Tibial artery (tissue), 4 donors: ENCODE measurements at regions not wholly inside any gene's neighbourhood (a gene's known extent, or its start where the extent isn't known, plus 50 kb on each side); places are given as distances from the start of the nearest gene placed in this dataset.
"Not testable (repeated sequence)": the region's sequence is repeated elsewhere in the genome, so short reads cannot be mapped to it uniquely, and the experiment has no call there.

ENCODE experiments used
- DNase-seq, 2 donors: peaks; one replicate each; pipeline ENCODE4 v3.0.0-alpha.2; 2019
- H3K27ac ChIP-seq, 2 donors: fragments of 200-600 bp; sonication (generic) in 1 of 2; 1 replicate in 1 of 2; 2 replicates in 1 of 2; pipeline ENCODE4 v1.5.1; 2018 to 2019; ENCODE audit warnings: mild to moderate bottlenecking in 1 of 2
- H3K27me3 ChIP-seq, 2 donors: fragments of 200-600 bp; sonication (generic) in 1 of 2; one replicate each; pipeline versions ENCODE4 v1.5.1 to v1.6.0; 2016 to 2019
- H3K36me3 ChIP-seq, 3 donors: fragments of 200-600 bp; sonication (generic) in 2 of 3; one replicate each; pipeline ENCODE4 v1.5.1; 2016 to 2019; ENCODE audit warnings: mild to moderate bottlenecking in 2 of 3
- H3K4me1 ChIP-seq, 4 donors: fragments of 200-600 bp; sonication (generic) in 2 of 4; 1 replicate in 3 of 4; 2 replicates in 1 of 4; pipeline ENCODE4 v1.5.1; 2016 to 2019
- H3K4me3 ChIP-seq, 2 donors: fragments of 200-600 bp; sonication (generic) in 1 of 2; 1 replicate in 1 of 2; 2 replicates in 1 of 2; pipeline ENCODE4 v1.5.1; 2018 to 2019; ENCODE audit warnings: mild to moderate bottlenecking in 2 of 2
- H3K9me3 ChIP-seq, 3 donors: fragments of 200-600 bp; sonication (generic) in 1 of 3; one replicate each; pipeline ENCODE4 v1.5.1; 2016 to 2019
- CTCF ChIP-seq, 2 experiments: fragments of 200-600 bp in 1 of 2; fragments of 450-650 bp in 1 of 2; IDR thresholded peaks; one replicate each; pipeline ENCODE4 v1.5.1; 2017 to 2019; ENCODE audit warnings: antibody characterized with exemption in 2 of 2, mild to moderate bottlenecking in 1 of 2, moderate library complexity in 1 of 2
- intact Hi-C: fragments of 100-400 bp; cut with DNase I; formaldehyde crosslinking; loops from one replicate; pipeline ENCODE4 v1.15.0; 2023; ENCODE audit warnings: low total_unique reads

GRCh38 chr16:76856112-76856511 is 334.9 kb upstream of the MON1B start:
- DNase-seq, result no peak
- no peaks in the 10 kb centered on the region for H3K27me3 ChIP-seq
- peaks cover 0 to 6% (median 0%) of the 10 kb centered on the region in 3 donors for H3K9me3 ChIP-seq
- no peak for TF ChIP-seq CTCF (IDR thresholded peaks at IDR 0.05)
- no peaks in the 10 kb centered on the region for H3K4me1 ChIP-seq
- H3K27ac ChIP-seq, result no peak overlapping the region
- intact Hi-C loops, result no loop called here
- no peaks in the 10 kb centered on the region for H3K36me3 ChIP-seq
- H3K4me3 ChIP-seq, result no peak overlapping the region

GRCh38 chr16:76857402-76857801 is 333.6 kb upstream of the MON1B start:
- intact Hi-C loops, result no loop called here
- Histone ChIP-seq H3K4me3 (no peak overlapping the region), H3K27ac (no peak overlapping the region), H3K9me3 (peaks cover 0 to 6% (median 0%) of the 10 kb centered on the region in 3 donors), H3K4me1 (no peaks in the 10 kb centered on the region), H3K27me3 (no peaks in the 10 kb centered on the region), H3K36me3 (no peaks in the 10 kb centered on the region)
- no peak for DNase-seq
- no peak for TF ChIP-seq CTCF (IDR thresholded peaks at IDR 0.05)

DNA sequence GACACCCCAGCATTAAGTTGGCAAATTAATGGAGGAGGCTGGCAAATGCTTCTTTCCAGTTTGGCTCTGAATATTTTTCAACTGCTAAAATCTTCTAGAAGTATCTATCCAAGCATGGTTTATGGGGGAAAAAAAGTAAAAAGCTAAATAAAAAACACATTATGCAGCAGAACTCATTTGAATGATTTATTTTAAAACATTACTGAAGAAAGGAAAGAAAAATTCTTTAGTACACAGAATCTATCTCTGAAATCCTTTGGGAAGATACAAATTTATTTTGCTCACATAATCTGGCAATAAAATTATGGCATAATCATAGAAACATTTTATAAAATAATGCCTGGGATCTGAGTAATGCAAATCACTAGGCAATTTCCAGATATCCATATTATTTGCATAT is 328.1 kb upstream of the MON1B start:
- H3K27me3 ChIP-seq, result no peaks in the 10 kb centered on the region
- H3K4me1 ChIP-seq, result no peaks in the 10 kb centered on the region
- TF ChIP-seq CTCF (IDR thresholded peaks at IDR 0.05), result no peak
- no peak for DNase-seq
- no peak overlapping the region for H3K4me3 ChIP-seq
- peaks cover 0 to 6% (median 0%) of the 10 kb centered on the region in 3 donors for H3K9me3 ChIP-seq
- H3K36me3 ChIP-seq, result no peaks in the 10 kb centered on the region
- no peak overlapping the region for H3K27ac ChIP-seq
- intact Hi-C loops, result no loop called here

- no peaks in the 10 kb centered on the region for H3K9me3 ChIP-seq
- no peaks in the 10 kb centered on the region for H3K4me1 ChIP-seq
- no peak for DNase-seq
- H3K27ac ChIP-seq, result no peak overlapping the region
- H3K27me3 ChIP-seq, result no peaks in the 10 kb centered on the region
- intact Hi-C loops, result no loop called here
- no peaks in the 10 kb centered on the region for H3K36me3 ChIP-seq
- no peak overlapping the region for H3K4me3 ChIP-seq
- no peak for TF ChIP-seq CTCF (IDR thresholded peaks at IDR 0.05)
Observed at GRCh38 chr16:76866994-76867393, 324.0 kb upstream of the MON1B start.

DNA sequence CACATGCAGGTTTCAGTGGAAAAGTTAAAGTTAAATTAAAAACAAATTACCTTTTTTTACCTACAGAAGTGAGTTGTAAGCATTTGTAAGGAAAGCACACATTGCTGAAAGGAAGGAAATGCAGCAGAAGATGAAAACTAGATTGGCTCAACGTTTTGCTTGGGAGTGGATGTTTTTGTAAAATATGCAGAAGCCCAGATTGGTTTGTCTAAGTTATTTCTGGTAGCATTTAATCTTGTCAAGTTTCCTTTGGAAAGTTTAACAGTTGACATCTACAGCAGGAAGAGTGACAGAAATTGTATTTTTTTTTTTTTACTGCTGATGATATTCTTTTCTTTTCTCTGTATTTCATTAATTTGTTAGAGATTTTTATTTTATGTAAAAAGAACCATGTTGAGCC is 315.1 kb upstream of the MON1B start:
- H3K4me3 ChIP-seq, result no peak overlapping the region
- intact Hi-C loops, result no loop called here
- H3K4me1 ChIP-seq, result no peaks in the 10 kb centered on the region
- H3K27me3 ChIP-seq, result no peaks in the 10 kb centered on the region
- no peaks in the 10 kb centered on the region for H3K36me3 ChIP-seq
- no peak for DNase-seq
- TF ChIP-seq CTCF (IDR thresholded peaks at IDR 0.05), result no peak
- H3K27ac ChIP-seq, result no peak overlapping the region
- no peaks in the 10 kb centered on the region for H3K9me3 ChIP-seq

GRCh38 chr16:76879420-76879819 is 311.6 kb upstream of the MON1B start:
- Histone ChIP-seq H3K4me3 (no peak overlapping the region), H3K9me3 (no peaks in the 10 kb centered on the region), H3K4me1 (no peaks in the 10 kb centered on the region), H3K27me3 (no peaks in the 10 kb centered on the region), H3K27ac (no peak overlapping the region), H3K36me3 (no peaks in the 10 kb centered on the region)
- no peak for TF ChIP-seq CTCF (IDR thresholded peaks at IDR 0.05)
- intact Hi-C loops, result no loop called here
- no peak for DNase-seq

DNA sequence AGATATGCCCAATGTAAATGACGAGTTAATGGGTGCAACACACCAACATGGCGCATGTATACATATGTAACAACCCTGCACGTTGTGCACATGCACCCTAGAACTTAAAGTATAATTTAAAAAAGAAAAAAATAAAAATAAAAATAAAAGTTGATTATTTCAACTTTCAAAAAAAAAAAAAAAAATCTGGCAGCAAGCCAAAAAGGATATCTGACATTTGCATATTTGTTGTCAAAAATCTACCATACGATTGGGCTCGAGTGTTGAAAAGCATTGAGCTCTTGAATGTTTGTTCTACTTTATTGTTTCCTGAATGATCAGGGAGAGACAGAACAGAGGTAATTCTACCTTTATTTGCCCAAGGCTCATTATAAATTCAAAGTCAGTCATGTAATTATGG is 310.5 kb upstream of the MON1B start:
- H3K36me3 ChIP-seq, H3K9me3 ChIP-seq, H3K4me1 ChIP-seq, H3K27me3 ChIP-seq, intact Hi-C loops, H3K27ac ChIP-seq, H3K4me3 ChIP-seq, DNase-seq: not testable (repeated sequence)
